ENCODE measurements at regions not wholly inside any gene's neighbourhood (a gene's known extent, or its start where the extent isn't known, plus 50 kb on each side); places are given as distances from the start of the nearest gene placed in this dataset.

- Histone ChIP-seq H3K27ac (ENCODE audit: low read depth in 2 of 2, low read length in 2 of 2) (no peak overlapping the region), H3K9ac (ENCODE audit: low read length in 3 of 3) (no peak overlapping the region), H3K4me3 (ENCODE audit: low read length in 3 of 3) (no peak overlapping the region), H3K27me3 (ENCODE audit: control insufficient read depth, insufficient read depth, low read length) (no peaks in the 10 kb centered on the region), H3K9me3 (ENCODE audit: control insufficient read depth in 2 of 3, insufficient read depth in 1 of 3, low read length in 3 of 3) (no peaks in the 10 kb centered on the region), H3K4me1 (ENCODE audit: control insufficient read depth in 2 of 3, insufficient read depth in 2 of 3, low read depth in 1 of 3, low read length in 3 of 3) (peaks cover 0 to 2% (median 0%) of the 10 kb centered on the region in 3 donors), H3K36me3 (ENCODE audit: control insufficient read depth in 2 of 3, insufficient read depth in 3 of 3, low read length in 3 of 3) (no peaks in the 10 kb centered on the region)
- intact Hi-C loops (cut with DNase I): no loop called here
- DNase-seq (no peak), FAIRE-seq (no peak)
- TF ChIP-seq CTCF (IDR thresholded peaks at IDR 0.05; ENCODE audit: borderline replicate concordance, extremely low read depth, insufficient read depth): no peak
Measured at GRCh38 chr6:169023161-169023874, 230.3 kb downstream of the THBS2 start.

- DNase-seq: no peak
- intact Hi-C loops (cut with DNase I): no loop called here
- TF ChIP-seq CTCF (IDR thresholded peaks at IDR 0.05; ENCODE audit: borderline replicate concordance, extremely low read depth, insufficient read depth): no peak
Measured at GRCh38 chr6:169022079-169022478, 231.6 kb downstream of the THBS2 start.

GRCh38 chr6:169020821-169021220, 232.8 kb downstream of the THBS2 start:
- no peak for DNase-seq
- H3K4me3 ChIP-seq (ENCODE audit: low read length in 3 of 3): no peak overlapping the region
- no peaks in the 10 kb centered on the region for H3K27me3 ChIP-seq (ENCODE audit: control insufficient read depth, insufficient read depth, low read length)
- no peak for TF ChIP-seq CTCF (IDR thresholded peaks at IDR 0.05; ENCODE audit: borderline replicate concordance, extremely low read depth, insufficient read depth)
- no peaks in the 10 kb centered on the region for H3K36me3 ChIP-seq (ENCODE audit: control insufficient read depth in 2 of 3, insufficient read depth in 3 of 3, low read length in 3 of 3)
- H3K4me1 ChIP-seq (ENCODE audit: control insufficient read depth in 2 of 3, insufficient read depth in 2 of 3, low read depth in 1 of 3, low read length in 3 of 3): no peaks in the 10 kb centered on the region
- FAIRE-seq: no peak
- intact Hi-C loops (cut with DNase I): no loop called here
- H3K9me3 ChIP-seq (ENCODE audit: control insufficient read depth in 2 of 3, insufficient read depth in 1 of 3, low read length in 3 of 3): peaks cover 0 to 7% (median 0%) of the 10 kb centered on the region in 3 donors
- H3K27ac ChIP-seq (ENCODE audit: low read depth in 2 of 2, low read length in 2 of 2): no peak overlapping the region
- H3K9ac ChIP-seq (ENCODE audit: low read length in 3 of 3): no peak overlapping the region

More at GRCh38 chr6:169022079-169022478, 231.6 kb downstream of the THBS2 start:
- H3K36me3 ChIP-seq (ENCODE audit: control insufficient read depth in 2 of 3, insufficient read depth in 3 of 3, low read length in 3 of 3): no peaks in the 10 kb centered on the region
- FAIRE-seq: no peak
- H3K27me3 ChIP-seq (ENCODE audit: control insufficient read depth, insufficient read depth, low read length): no peaks in the 10 kb centered on the region
- H3K4me1 ChIP-seq (ENCODE audit: control insufficient read depth in 2 of 3, insufficient read depth in 2 of 3, low read depth in 1 of 3, low read length in 3 of 3): peaks cover 0 to 2% (median 0%) of the 10 kb centered on the region in 3 donors
- no peak overlapping the region for H3K27ac ChIP-seq (ENCODE audit: low read depth in 2 of 2, low read length in 2 of 2)
- no peak overlapping the region for H3K4me3 ChIP-seq (ENCODE audit: low read length in 3 of 3)
- no peak overlapping the region for H3K9ac ChIP-seq (ENCODE audit: low read length in 3 of 3)
- H3K9me3 ChIP-seq (ENCODE audit: control insufficient read depth in 2 of 3, insufficient read depth in 1 of 3, low read length in 3 of 3): no peaks in the 10 kb centered on the region
